Keratinocyte (primary cell): ENCODE measurements at regions not wholly inside any gene's neighbourhood (a gene's known extent, or its start where the extent isn't known, plus 50 kb on each side); places are given as distances from the start of the nearest gene placed in this dataset.

Source experiments
- DNase-seq: peaks from one replicate; pipeline ENCODE4 v3.0.0-alpha.2; 2011; ENCODE audit warnings: low read depth, missing footprints, low spot score
- FAIRE-seq: peaks from 2 replicates; lab custom pipeline; 2011; peaks lifted over from hg19 to GRCh38; lab: Jason Lieb, UNC
- H2AFZ ChIP-seq: 2 replicates; pipeline ENCODE4 v1.6.0; 2012; ENCODE audit warnings: low read length, control low read depth, inconsistent platforms; ENCODE audit not compliant: control insufficient read depth
- H3K27ac ChIP-seq: 2 replicates; pipeline ENCODE4 v1.5.1; 2011; ENCODE audit warnings: low read length; ENCODE audit not compliant: control insufficient read depth, insufficient read depth
- H3K27me3 ChIP-seq: 3 replicates; pipeline ENCODE4 v1.6.0; 2011; ENCODE audit warnings: low read length; ENCODE audit not compliant: control insufficient read depth, insufficient read depth; ENCODE audit errors: extremely low read depth
- H3K36me3 ChIP-seq, 2 experiments: 2 replicates in 1 of 2; 3 replicates in 1 of 2; pipeline ENCODE4 v1.5.1; 2011; ENCODE audit warnings: low read length in 2 of 2, mild to moderate bottlenecking in 1 of 2; ENCODE audit not compliant: control insufficient read depth in 2 of 2, insufficient read depth in 2 of 2; ENCODE audit errors: extremely low read depth in 1 of 2
- H3K4me1 ChIP-seq: 3 replicates; pipeline ENCODE4 v1.5.1; 2011; ENCODE audit warnings: low read length; ENCODE audit not compliant: control insufficient read depth, insufficient read depth; ENCODE audit errors: extremely low read depth
- H3K4me2 ChIP-seq: 3 replicates; pipeline ENCODE4 v1.6.0; 2011; ENCODE audit warnings: low read depth, low read length; ENCODE audit not compliant: control insufficient read depth, insufficient read depth; ENCODE audit errors: extremely low read depth
- H3K4me3 ChIP-seq, 3 experiments: fragments of 200-600 bp in 1 of 3; sonication (generic) in 1 of 3; 2 replicates in 2 of 3; 3 replicates in 1 of 3; pipeline ENCODE4 v1.5.1; 2011 to 2016; ENCODE audit warnings: low read length in 3 of 3, mild to moderate bottlenecking in 3 of 3, control low read depth in 2 of 3, inconsistent platforms in 1 of 3, low read depth in 1 of 3, mixed read lengths in 1 of 3, mixed run types in 1 of 3, moderate library complexity in 1 of 3; ENCODE audit not compliant: control insufficient read depth in 2 of 3, insufficient read depth in 2 of 3; ENCODE audit errors: extremely low read depth in 1 of 3
- H3K79me2 ChIP-seq: 2 replicates; pipeline ENCODE4 v1.6.0; 2012; ENCODE audit warnings: low read length; ENCODE audit not compliant: control insufficient read depth, insufficient read depth
- H3K9ac ChIP-seq: 3 replicates; pipeline ENCODE4 v1.6.0; 2011; ENCODE audit warnings: low read length; ENCODE audit not compliant: control insufficient read depth, insufficient read depth; ENCODE audit errors: extremely low read depth
- H3K9me1 ChIP-seq: 3 replicates; pipeline ENCODE4 v1.6.0; 2011; ENCODE audit warnings: low read length; ENCODE audit not compliant: control insufficient read depth, insufficient read depth; ENCODE audit errors: extremely low read depth
- H3K9me3 ChIP-seq: 2 replicates; pipeline ENCODE4 v1.5.1; 2012; ENCODE audit warnings: low read depth, low read length; ENCODE audit not compliant: control insufficient read depth
- H4K20me1 ChIP-seq: 3 replicates; pipeline ENCODE4 v1.6.0; 2011; ENCODE audit warnings: low read length; ENCODE audit not compliant: control insufficient read depth, insufficient read depth; ENCODE audit errors: extremely low read depth
- EZH2 ChIP-seq: IDR thresholded peaks from one replicate; pipeline ENCODE4 v1.6.1; 2012; ENCODE audit warnings: inconsistent platforms, mild to moderate bottlenecking, low read length, moderate library complexity
- dilution Hi-C: fragments of 300-500 bp; cut with MboI; formaldehyde crosslinking; loops from one replicate; pipeline ENCODE4 v1.7.0; 2020; ENCODE audit warnings: low sequenced_read_pairs; ENCODE audit not compliant: extremely low pct_ligation_motif_present
- TF ChIP-seq, protein P1 (sequence below), 3 experiments: IDR thresholded peaks in 1 of 3; conservative IDR thresholded peaks in 1 of 3; optimal IDR thresholded peaks in 1 of 3; 2 replicates in 2 of 3; 3 replicates in 1 of 3; pipeline versions ENCODE3 to v1.5.1; 2011; ENCODE audit warnings: low read length in 3 of 3, mild to moderate bottlenecking in 3 of 3, moderate library complexity in 2 of 3, control low read depth in 1 of 3, inconsistent platforms in 1 of 3; ENCODE audit not compliant: insufficient read depth in 2 of 3; ENCODE audit errors: extremely low read depth in 1 of 3

- no peaks in the 10 kb centered on the region for H4K20me1 ChIP-seq
- H3K4me3 ChIP-seq, result no peak overlapping the region
- H3K4me2 ChIP-seq, result no peak overlapping the region
- H3K9ac ChIP-seq, result no peak overlapping the region
- H2AFZ ChIP-seq, result no peak overlapping the region
- H3K36me3 ChIP-seq, result no peaks in the 10 kb centered on the region
- H3K9me3 ChIP-seq, result no peaks in the 10 kb centered on the region
- dilution Hi-C loops, result no loop called here
- no peak for DNase-seq
- H3K79me2 ChIP-seq, result no peaks in the 10 kb centered on the region
- TF ChIP-seq EZH2, result no peak
- TF ChIP-seq, protein P1, sequence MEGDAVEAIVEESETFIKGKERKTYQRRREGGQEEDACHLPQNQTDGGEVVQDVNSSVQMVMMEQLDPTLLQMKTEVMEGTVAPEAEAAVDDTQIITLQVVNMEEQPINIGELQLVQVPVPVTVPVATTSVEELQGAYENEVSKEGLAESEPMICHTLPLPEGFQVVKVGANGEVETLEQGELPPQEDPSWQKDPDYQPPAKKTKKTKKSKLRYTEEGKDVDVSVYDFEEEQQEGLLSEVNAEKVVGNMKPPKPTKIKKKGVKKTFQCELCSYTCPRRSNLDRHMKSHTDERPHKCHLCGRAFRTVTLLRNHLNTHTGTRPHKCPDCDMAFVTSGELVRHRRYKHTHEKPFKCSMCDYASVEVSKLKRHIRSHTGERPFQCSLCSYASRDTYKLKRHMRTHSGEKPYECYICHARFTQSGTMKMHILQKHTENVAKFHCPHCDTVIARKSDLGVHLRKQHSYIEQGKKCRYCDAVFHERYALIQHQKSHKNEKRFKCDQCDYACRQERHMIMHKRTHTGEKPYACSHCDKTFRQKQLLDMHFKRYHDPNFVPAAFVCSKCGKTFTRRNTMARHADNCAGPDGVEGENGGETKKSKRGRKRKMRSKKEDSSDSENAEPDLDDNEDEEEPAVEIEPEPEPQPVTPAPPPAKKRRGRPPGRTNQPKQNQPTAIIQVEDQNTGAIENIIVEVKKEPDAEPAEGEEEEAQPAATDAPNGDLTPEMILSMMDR (optimal IDR thresholded peaks at IDR 0.05 in 1 of 3, IDR thresholded peaks at IDR 0.05 in 1 of 3, conservative IDR thresholded peaks at IDR 0.05 in 1 of 3; ENCODE audit: extremely low read depth in 1 of 3, insufficient read depth in 2 of 3, low read length in 3 of 3), result no peak
- FAIRE-seq, result no peak
- H3K4me1 ChIP-seq, result peaks cover 41% of the 10 kb centered on the region
- H3K27me3 ChIP-seq, result no peaks in the 10 kb centered on the region
- H3K27ac ChIP-seq, result no peak overlapping the region
- no peaks in the 10 kb centered on the region for H3K9me1 ChIP-seq
Observed at GRCh38 chr6:9484091-9484490, 930.8 kb downstream of the TFAP2A start.

- Histone ChIP-seq H3K79me2 (no peaks in the 10 kb centered on the region), H3K9me3 (no peaks in the 10 kb centered on the region), H3K4me2 (peak overlapping the region; percentile 77), H3K27ac (peak overlapping the region; percentile 77), H3K4me1 (peaks cover 41% of the 10 kb centered on the region), H2AFZ (peak overlapping the region; percentile 75), H3K4me3 (peak overlapping the region; percentile 17 to 40 (median 34)), H4K20me1 (no peaks in the 10 kb centered on the region), H3K9ac (peak overlapping the region; percentile 3), H3K9me1 (no peaks in the 10 kb centered on the region), H3K27me3 (no peaks in the 10 kb centered on the region), H3K36me3 (no peaks in the 10 kb centered on the region)
- FAIRE-seq (peak; percentile 98), DNase-seq (peak; percentile 67)
- TF ChIP-seq EZH2, result no peak
- TF ChIP-seq, protein P1 (optimal IDR thresholded peaks at IDR 0.05 in 1 of 3, IDR thresholded peaks at IDR 0.05 in 1 of 3, conservative IDR thresholded peaks at IDR 0.05 in 1 of 3; ENCODE audit: extremely low read depth in 1 of 3, insufficient read depth in 2 of 3, low read length in 3 of 3), result no peak
- dilution Hi-C loops, result no loop called here
Observed at GRCh38 chr6:9482030-9482738, 932.7 kb downstream of the TFAP2A start.
